ENCODE measurements at regions not wholly inside any gene's neighbourhood (a gene's known extent, or its start where the extent isn't known, plus 50 kb on each side); places are given as distances from the start of the nearest gene placed in this dataset.

- H3K79me2 ChIP-seq (ENCODE audit: control insufficient read depth, insufficient read depth, low read length, poor library complexity), result no peaks in the 10 kb centered on the region
- H3K18ac ChIP-seq (ENCODE audit: low read length), result no peak overlapping the region
- H2BK120ac ChIP-seq (ENCODE audit: insufficient read depth, low read length, poor library complexity), result no peak overlapping the region
- H3K79me1 ChIP-seq (ENCODE audit: low read length), result no peaks in the 10 kb centered on the region
- no peak overlapping the region for H3K4me3 ChIP-seq (ENCODE audit: low read depth, low read length)
- no peak overlapping the region for H3K23ac ChIP-seq (ENCODE audit: low read length)
- DNase-seq, result peak in 1 of 2 donors; percentile 40
- H2BK5ac ChIP-seq (ENCODE audit: low read depth, low read length, poor library complexity), result no peak overlapping the region
- H4K12ac ChIP-seq (ENCODE audit: low read depth, low read length), result no peak overlapping the region
- no peak overlapping the region for H3K14ac ChIP-seq (ENCODE audit: low read length)
- no peak overlapping the region for H3K4ac ChIP-seq (ENCODE audit: low read depth, low read length)
- no peaks in the 10 kb centered on the region for H3K27me3 ChIP-seq (ENCODE audit: insufficient read depth, low read length)
- no peaks in the 10 kb centered on the region for H3K9me3 ChIP-seq (ENCODE audit: insufficient read depth, low read depth, low read length)
- no peaks in the 10 kb centered on the region for H3K36me3 ChIP-seq (ENCODE audit: control insufficient read depth in 1 of 2, insufficient read depth in 2 of 2, low read length in 2 of 2)
- no peak overlapping the region for H3K27ac ChIP-seq (ENCODE audit: low read depth, low read length)
- no peak overlapping the region for H2AK5ac ChIP-seq (ENCODE audit: low read length)
- H3K4me1 ChIP-seq (ENCODE audit: control insufficient read depth in 1 of 2, insufficient read depth in 2 of 2, low read length in 2 of 2), result no peaks in the 10 kb centered on the region
- no peak overlapping the region for H2BK12ac ChIP-seq (ENCODE audit: low read length)
- H4K8ac ChIP-seq (ENCODE audit: low read depth, low read length), result no peak overlapping the region
- H3K4me2 ChIP-seq (ENCODE audit: low read length), result no peak overlapping the region
- H2AFZ ChIP-seq (ENCODE audit: insufficient read depth, low read length, poor library complexity), result no peak overlapping the region
- no peak overlapping the region for H3K9ac ChIP-seq (ENCODE audit: low read length)
- H4K91ac ChIP-seq (ENCODE audit: low read depth, low read length), result no peak overlapping the region
- whole genome bisulfite sequencing (ENCODE audit: extremely low coverage, insufficient coverage, insufficient read length), result no CpG with 5 or more reads among the region's 4 CpGs
Observed at GRCh38 chr10:92761571-92761970, 71.8 kb downstream of the HHEX start.

GRCh38 chr10:92763634-92764155 lies 73.9 kb downstream of the HHEX start:
- Histone ChIP-seq H3K36me3 (ENCODE audit: control insufficient read depth in 1 of 2, insufficient read depth in 2 of 2, low read length in 2 of 2) (no peaks in the 10 kb centered on the region), H2BK12ac (ENCODE audit: low read length) (no peak overlapping the region), H3K4me1 (ENCODE audit: control insufficient read depth in 1 of 2, insufficient read depth in 2 of 2, low read length in 2 of 2) (no peaks in the 10 kb centered on the region), H4K91ac (ENCODE audit: low read depth, low read length) (no peak overlapping the region), H3K9me3 (ENCODE audit: insufficient read depth, low read depth, low read length) (no peaks in the 10 kb centered on the region), H2AFZ (ENCODE audit: insufficient read depth, low read length, poor library complexity) (no peak overlapping the region), H3K23ac (ENCODE audit: low read length) (no peak overlapping the region), H3K27me3 (ENCODE audit: insufficient read depth, low read length) (no peaks in the 10 kb centered on the region), H3K27ac (ENCODE audit: low read depth, low read length) (no peak overlapping the region), H3K79me2 (ENCODE audit: control insufficient read depth, insufficient read depth, low read length, poor library complexity) (no peaks in the 10 kb centered on the region), H2BK120ac (ENCODE audit: insufficient read depth, low read length, poor library complexity) (no peak overlapping the region), H3K79me1 (ENCODE audit: low read length) (no peaks in the 10 kb centered on the region), H3K14ac (ENCODE audit: low read length) (no peak overlapping the region), H2AK5ac (ENCODE audit: low read length) (no peak overlapping the region), H4K12ac (ENCODE audit: low read depth, low read length) (no peak overlapping the region), H3K4me3 (ENCODE audit: low read depth, low read length) (no peak overlapping the region), H3K4me2 (ENCODE audit: low read length) (no peak overlapping the region), H3K9ac (ENCODE audit: low read length) (no peak overlapping the region), H4K8ac (ENCODE audit: low read depth, low read length) (no peak overlapping the region), H2BK5ac (ENCODE audit: low read depth, low read length, poor library complexity) (no peak overlapping the region), H3K18ac (ENCODE audit: low read length) (no peak overlapping the region), H3K4ac (ENCODE audit: low read depth, low read length) (no peak overlapping the region)
- no CpG with 5 or more reads among the region's 4 CpGs for WGBS (ENCODE audit: extremely low coverage, insufficient coverage, insufficient read length)
- no peak for DNase-seq

- Histone ChIP-seq H3K9ac (ENCODE audit: low read length) (no peak overlapping the region), H2BK120ac (ENCODE audit: insufficient read depth, low read length, poor library complexity) (no peak overlapping the region), H3K18ac (ENCODE audit: low read length) (no peak overlapping the region), H3K4me1 (ENCODE audit: control insufficient read depth in 1 of 2, insufficient read depth in 2 of 2, low read length in 2 of 2) (no peaks in the 10 kb centered on the region), H3K79me1 (ENCODE audit: low read length) (no peaks in the 10 kb centered on the region), H3K4ac (ENCODE audit: low read depth, low read length) (no peak overlapping the region), H4K12ac (ENCODE audit: low read depth, low read length) (no peak overlapping the region), H3K14ac (ENCODE audit: low read length) (no peak overlapping the region), H2AK5ac (ENCODE audit: low read length) (no peak overlapping the region), H3K27ac (ENCODE audit: low read depth, low read length) (no peak overlapping the region), H3K9me3 (ENCODE audit: insufficient read depth, low read depth, low read length) (no peaks in the 10 kb centered on the region), H3K4me3 (ENCODE audit: low read depth, low read length) (no peak overlapping the region), H3K27me3 (ENCODE audit: insufficient read depth, low read length) (no peaks in the 10 kb centered on the region), H4K91ac (ENCODE audit: low read depth, low read length) (no peak overlapping the region), H2AFZ (ENCODE audit: insufficient read depth, low read length, poor library complexity) (no peak overlapping the region), H3K79me2 (ENCODE audit: control insufficient read depth, insufficient read depth, low read length, poor library complexity) (no peaks in the 10 kb centered on the region), H2BK12ac (ENCODE audit: low read length) (no peak overlapping the region), H3K36me3 (ENCODE audit: control insufficient read depth in 1 of 2, insufficient read depth in 2 of 2, low read length in 2 of 2) (no peaks in the 10 kb centered on the region), H3K4me2 (ENCODE audit: low read length) (no peak overlapping the region), H3K23ac (ENCODE audit: low read length) (no peak overlapping the region), H4K8ac (ENCODE audit: low read depth, low read length) (no peak overlapping the region), H2BK5ac (ENCODE audit: low read depth, low read length, poor library complexity) (no peak overlapping the region)
- WGBS (ENCODE audit: extremely low coverage, insufficient coverage, insufficient read length), result no CpG with 5 or more reads among the region's 2 CpGs
- no peak for DNase-seq
Observed at GRCh38 chr10:92766451-92766850, 76.7 kb downstream of the HHEX start.

- Histone ChIP-seq H3K18ac (ENCODE audit: low read length) (no peak overlapping the region), H3K36me3 (ENCODE audit: control insufficient read depth in 1 of 2, insufficient read depth in 2 of 2, low read length in 2 of 2) (no peaks in the 10 kb centered on the region), H2BK120ac (ENCODE audit: insufficient read depth, low read length, poor library complexity) (no peak overlapping the region), H2AK5ac (ENCODE audit: low read length) (no peak overlapping the region), H4K91ac (ENCODE audit: low read depth, low read length) (no peak overlapping the region), H4K8ac (ENCODE audit: low read depth, low read length) (no peak overlapping the region), H3K4me3 (ENCODE audit: low read depth, low read length) (no peak overlapping the region), H3K27ac (ENCODE audit: low read depth, low read length) (no peak overlapping the region), H4K12ac (ENCODE audit: low read depth, low read length) (no peak overlapping the region), H3K4ac (ENCODE audit: low read depth, low read length) (no peak overlapping the region), H3K27me3 (ENCODE audit: insufficient read depth, low read length) (no peaks in the 10 kb centered on the region), H3K4me2 (ENCODE audit: low read length) (no peak overlapping the region), H3K79me1 (ENCODE audit: low read length) (no peaks in the 10 kb centered on the region), H2BK12ac (ENCODE audit: low read length) (no peak overlapping the region), H3K14ac (ENCODE audit: low read length) (no peak overlapping the region), H3K9me3 (ENCODE audit: insufficient read depth, low read depth, low read length) (no peaks in the 10 kb centered on the region), H3K79me2 (ENCODE audit: control insufficient read depth, insufficient read depth, low read length, poor library complexity) (no peaks in the 10 kb centered on the region), H3K9ac (ENCODE audit: low read length) (no peak overlapping the region), H3K23ac (ENCODE audit: low read length) (no peak overlapping the region), H3K4me1 (ENCODE audit: control insufficient read depth in 1 of 2, insufficient read depth in 2 of 2, low read length in 2 of 2) (no peaks in the 10 kb centered on the region), H2BK5ac (ENCODE audit: low read depth, low read length, poor library complexity) (no peak overlapping the region), H2AFZ (ENCODE audit: insufficient read depth, low read length, poor library complexity) (no peak overlapping the region)
- no CpG with 5 or more reads among the region's 1 CpG for WGBS (ENCODE audit: extremely low coverage, insufficient coverage, insufficient read length)
- no peak for DNase-seq
Observed at GRCh38 chr10:92768104-92768503, 78.3 kb downstream of the HHEX start.

All from trophoblast cell (in vitro differentiated cells and primary cell).